G401 (cell line): ENCODE measurements at regions not wholly inside any gene's neighbourhood (a gene's known extent, or its start where the extent isn't known, plus 50 kb on each side); places are given as distances from the start of the nearest gene placed in this dataset.

ENCODE experiments used
- DNase-seq: peaks from one replicate; pipeline ENCODE4 v3.0.0-alpha.2; 2015; ENCODE audit warnings: low spot score
- in situ Hi-C: cut with HindIII; loops from 2 replicates; pipeline ENCODE4 v1.10.0; 2016; ENCODE audit warnings: low sequenced_read_pairs, mixed read lengths

- DNase-seq, result no peak
- in situ Hi-C loops, result no loop called here
Measured at GRCh38 chr4:136441629-136442282, 1090.5 kb downstream of the PCDH18 start.

DNA sequence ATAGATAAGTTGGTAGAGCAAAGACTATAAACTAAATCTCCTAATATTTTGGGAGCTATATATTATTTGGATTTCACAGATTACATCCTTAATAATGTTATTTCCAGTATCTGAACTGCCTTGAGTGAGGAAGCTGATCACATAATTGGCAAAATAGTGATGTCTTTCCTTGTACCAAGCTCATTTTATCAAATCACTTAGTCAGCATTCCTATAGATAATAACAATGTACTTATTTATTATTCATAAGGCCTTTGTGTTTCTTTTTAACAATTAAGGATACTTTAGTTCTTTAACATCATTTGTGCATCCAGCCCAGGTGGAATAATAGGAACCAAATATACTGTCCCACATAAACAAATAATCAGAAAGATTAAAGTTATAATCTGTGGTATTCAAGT is 1093.6 kb downstream of the PCDH18 start:
- in situ Hi-C loops, result no loop called here

DNA sequence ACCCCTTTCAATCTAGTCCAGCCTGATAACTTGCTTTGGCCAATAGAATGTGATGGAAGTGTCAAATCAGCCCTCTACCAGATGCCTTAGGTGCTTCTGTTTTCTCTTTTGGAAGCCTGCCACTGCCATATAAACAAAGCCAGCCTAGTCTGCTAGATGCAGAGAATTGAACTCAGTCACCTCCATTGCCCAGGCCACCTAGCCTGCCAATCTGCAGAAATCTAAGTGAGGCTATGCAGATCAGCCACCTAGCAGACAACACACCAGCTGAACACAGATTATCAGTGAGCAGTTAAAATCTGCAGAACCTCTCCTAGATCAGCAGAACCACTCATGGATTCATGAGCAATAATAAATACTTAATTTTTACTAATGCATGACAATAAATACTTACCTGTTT is 1108.2 kb downstream of the PCDH18 start:
- in situ Hi-C loops, result no loop called here
- DNase-seq, result no peak

More for the DNA sequence above, 1093.6 kb downstream of the PCDH18 start:
- no peak for DNase-seq

- in situ Hi-C loops, result no loop called here
- no peak for DNase-seq
Measured at GRCh38 chr4:136414981-136415380, 1117.3 kb downstream of the PCDH18 start.

GRCh38 chr4:136412708-136413107 is 1119.6 kb downstream of the PCDH18 start:
- no peak for DNase-seq
- in situ Hi-C loops, result no loop called here

GRCh38 chr4:136400829-136401228 is 1131.5 kb downstream of the PCDH18 start:
- DNase-seq, result no peak
- in situ Hi-C loops, result no loop called here

DNA sequence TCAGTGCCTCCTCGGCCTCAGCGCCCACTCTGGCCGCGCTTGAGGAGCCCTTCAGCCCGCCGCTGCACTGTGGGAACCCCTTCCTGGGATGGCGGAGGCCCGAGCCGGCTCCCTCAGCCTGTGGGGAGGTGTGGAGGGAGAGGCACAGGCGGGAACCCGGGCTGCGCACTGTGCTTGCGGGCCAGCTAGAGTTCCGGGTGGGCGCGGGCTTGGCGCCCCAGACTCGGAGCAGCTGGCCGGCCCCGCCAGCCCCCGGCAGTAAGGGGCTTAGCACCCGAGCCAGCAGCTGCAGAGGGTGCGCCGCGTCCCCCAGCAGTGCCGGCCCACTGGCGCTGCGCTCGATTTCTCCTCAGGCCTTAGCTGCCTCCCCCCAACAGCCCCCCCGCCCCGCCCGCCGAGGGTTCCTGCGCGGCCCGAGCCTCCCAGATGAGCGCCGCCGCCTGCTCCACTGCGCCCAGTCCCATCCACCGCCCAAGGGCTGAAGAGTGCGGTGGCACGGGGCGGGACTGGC is 1137.0 kb downstream of the PCDH18 start:
- in situ Hi-C loops, result no loop called here
- DNase-seq, result no peak

DNA sequence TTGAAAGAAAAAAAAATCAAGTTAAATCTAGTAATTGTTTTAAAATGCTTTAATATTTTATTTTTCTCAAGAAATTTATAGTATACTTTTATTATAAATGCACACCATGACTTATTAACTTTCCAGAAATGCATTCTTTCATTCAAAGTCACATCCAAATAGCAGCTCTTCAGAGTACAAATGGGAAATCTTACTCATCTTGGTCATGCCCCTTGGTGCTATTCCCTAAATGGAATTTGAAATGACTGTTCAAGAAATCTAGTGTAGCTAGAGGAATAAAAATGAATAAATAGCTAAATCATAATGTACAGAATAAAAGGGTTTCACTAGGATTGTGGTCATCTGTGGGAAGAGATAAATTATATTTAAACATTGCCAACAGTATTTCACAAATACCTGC is 1139.7 kb downstream of the PCDH18 start:
- in situ Hi-C loops, result no loop called here

GRCh38 chr4:136390824-136391223 is 1141.5 kb downstream of the PCDH18 start:
- DNase-seq, result no peak
- in situ Hi-C loops, result no loop called here

More for the DNA sequence above, 1139.7 kb downstream of the PCDH18 start:
- DNase-seq, result no peak

GRCh38 chr4:136383082-136383481 is 1149.2 kb downstream of the PCDH18 start:
- in situ Hi-C loops, result no loop called here
- no peak for DNase-seq

- no peak for DNase-seq
- in situ Hi-C loops, result no loop called here
Measured at GRCh38 chr4:136371231-136371630, 1161.1 kb downstream of the PCDH18 start.

GRCh38 chr4:136369073-136369472 is 1163.2 kb downstream of the PCDH18 start:
- DNase-seq, result no peak
- in situ Hi-C loops, result no loop called here

- in situ Hi-C loops, result no loop called here
- DNase-seq, result no peak
Measured at GRCh38 chr4:136357556-136357955, 1174.7 kb downstream of the PCDH18 start.

- DNase-seq, result no peak
- in situ Hi-C loops, result no loop called here
Measured at GRCh38 chr4:136355970-136356369, 1176.3 kb downstream of the PCDH18 start.

DNA sequence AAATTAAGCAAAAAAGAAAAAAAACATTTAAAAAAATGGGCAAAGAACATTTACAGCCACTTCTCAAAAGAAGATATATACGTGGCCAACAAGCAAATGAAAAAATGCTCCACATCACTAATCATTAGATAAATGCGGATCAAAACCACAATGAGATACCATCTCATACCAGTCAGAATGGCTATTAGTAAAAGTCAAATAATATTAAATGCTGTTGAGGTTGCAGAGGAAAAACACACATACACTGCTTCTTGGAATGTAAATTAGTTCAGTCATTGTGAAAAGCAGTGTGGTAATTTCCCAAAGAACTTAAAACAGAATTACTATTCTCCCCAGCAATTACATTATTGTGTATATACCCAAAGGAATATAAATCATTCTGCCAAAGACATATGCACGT is 1189.0 kb downstream of the PCDH18 start:
- in situ Hi-C loops, result no loop called here

DNA sequence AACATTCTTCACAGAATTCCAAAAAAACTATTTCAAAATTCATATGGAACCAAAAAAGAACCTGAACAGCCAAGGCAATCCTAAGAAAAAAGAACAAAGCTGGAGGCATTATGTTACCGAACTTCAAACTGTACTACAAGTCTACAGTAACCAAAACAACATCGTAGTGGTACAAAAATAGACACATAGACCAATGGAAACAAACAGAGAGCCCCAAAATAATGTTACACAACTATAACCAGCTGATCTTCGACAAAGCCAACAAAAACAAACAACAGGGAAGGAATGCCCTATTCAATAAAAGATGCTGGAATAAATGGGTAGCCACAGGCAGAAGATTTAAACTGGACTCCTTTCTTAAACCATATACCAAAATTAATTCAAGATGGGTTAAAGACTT is 1189.6 kb downstream of the PCDH18 start:
- DNase-seq, result no peak
- in situ Hi-C loops, result no loop called here

More for the DNA sequence above, 1189.0 kb downstream of the PCDH18 start:
- DNase-seq, result no peak

- in situ Hi-C loops, result no loop called here
- no peak for DNase-seq
Measured at GRCh38 chr4:136337216-136337615, 1195.1 kb downstream of the PCDH18 start.

GRCh38 chr4:136336479-136336878 is 1195.8 kb downstream of the PCDH18 start:
- no peak for DNase-seq
- in situ Hi-C loops, result no loop called here

GRCh38 chr4:136329042-136329662 is 1203.1 kb downstream of the PCDH18 start:
- no peak for DNase-seq
- in situ Hi-C loops, result no loop called here

- in situ Hi-C loops, result no loop called here
Measured at GRCh38 chr4:136328131-136328530, 1204.2 kb downstream of the PCDH18 start.

GRCh38 chr4:136320465-136320813 is 1211.9 kb downstream of the PCDH18 start:
- DNase-seq, result no peak
- in situ Hi-C loops, result no loop called here

More at GRCh38 chr4:136328131-136328530, 1204.2 kb downstream of the PCDH18 start:
- no peak for DNase-seq
